ENCODE measurements at regions not wholly inside any gene's neighbourhood (a gene's known extent, or its start where the extent isn't known, plus 50 kb on each side); places are given as distances from the start of the nearest gene placed in this dataset.
"Not testable (repeated sequence)": the region's sequence is repeated elsewhere in the genome, so short reads cannot be mapped to it uniquely, and the experiment has no call there.

GRCh38 chr11:44417731-44418455 is 108.0 kb upstream of the ALX4 start:
- DNase-seq (ENCODE audit: low spot score): no peak

- DNase-seq (ENCODE audit: low spot score): no peak
Observed at GRCh38 chr11:44418456-44418830, 108.5 kb upstream of the ALX4 start.

GRCh38 chr11:44421090-44421675 is 111.2 kb upstream of the ALX4 start:
- DNase-seq (ENCODE audit: low spot score): no peak

- DNase-seq (ENCODE audit: low spot score): no peak
Observed at GRCh38 chr11:44423289-44423688, 113.3 kb upstream of the ALX4 start.

GRCh38 chr11:44424841-44425240 is 114.9 kb upstream of the ALX4 start:
- DNase-seq (ENCODE audit: low spot score): no peak

GRCh38 chr11:44426119-44426518 is 116.2 kb upstream of the ALX4 start:
- DNase-seq (ENCODE audit: low spot score): no peak

- no peak for DNase-seq (ENCODE audit: low spot score)
Observed at GRCh38 chr11:44426958-44427357, 117.0 kb upstream of the ALX4 start.

GRCh38 chr11:44427432-44427831 is 117.5 kb upstream of the ALX4 start:
- peak; percentile 23 for DNase-seq (ENCODE audit: low spot score)

- DNase-seq (ENCODE audit: low spot score): no peak
Observed at GRCh38 chr11:44430140-44430539, 120.2 kb upstream of the ALX4 start.

- no peak for DNase-seq (ENCODE audit: low spot score)
Observed at GRCh38 chr11:44434191-44434590, 124.3 kb upstream of the ALX4 start.

- no peak for DNase-seq (ENCODE audit: low spot score)
Observed at GRCh38 chr11:44437122-44437521, 127.2 kb upstream of the ALX4 start.

- DNase-seq (ENCODE audit: low spot score): not testable (repeated sequence)
Observed at GRCh38 chr11:44442893-44443673, 122.4 kb upstream of the CD82 start.

GRCh38 chr11:44443836-44444769 is 121.4 kb upstream of the CD82 start:
- DNase-seq (ENCODE audit: low spot score): no peak

- DNase-seq (ENCODE audit: low spot score): no peak
Observed at GRCh38 chr11:44444770-44445321, 120.6 kb upstream of the CD82 start.

GRCh38 chr11:44445500-44446365 is 119.7 kb upstream of the CD82 start:
- DNase-seq (ENCODE audit: low spot score): no peak

- no peak for DNase-seq (ENCODE audit: low spot score)
Observed at GRCh38 chr11:44446366-44446762, 119.1 kb upstream of the CD82 start.

- no peak for DNase-seq (ENCODE audit: low spot score)
Observed at GRCh38 chr11:44446996-44447771, 118.3 kb upstream of the CD82 start.

- no peak for DNase-seq (ENCODE audit: low spot score)
Observed at GRCh38 chr11:44450295-44450932, 115.0 kb upstream of the CD82 start.

- DNase-seq (ENCODE audit: low spot score): no peak
Observed at GRCh38 chr11:44451706-44452105, 113.8 kb upstream of the CD82 start.
